Endothelial cell (in vitro differentiated cells): ENCODE measurements at regions not wholly inside any gene's neighbourhood (a gene's known extent, or its start where the extent isn't known, plus 50 kb on each side); places are given as distances from the start of the nearest gene placed in this dataset.
"Not testable (repeated sequence)": the region's sequence is repeated elsewhere in the genome, so short reads cannot be mapped to it uniquely, and the experiment has no call there.

ENCODE experiments used
- DNase-seq: peaks from one replicate; pipeline ENCODE4 v3.0.0; 2021; ENCODE audit warnings: low spot score
- H3K27ac Mint-ChIP-seq: one replicate; pipeline ENCODE4 v1.8.0; 2021; ENCODE audit warnings: mixed read lengths, inconsistent platforms; ENCODE audit not compliant: unreplicated experiment
- H3K27me3 Mint-ChIP-seq: one replicate; pipeline ENCODE4 v1.8.0; 2021; ENCODE audit warnings: mild to moderate bottlenecking, moderate library complexity, mixed read lengths, inconsistent platforms; ENCODE audit not compliant: unreplicated experiment
- H3K36me3 Mint-ChIP-seq: one replicate; pipeline ENCODE4 v1.8.0; 2021; ENCODE audit warnings: mild to moderate bottlenecking, low read depth, mixed read lengths, inconsistent platforms; ENCODE audit not compliant: unreplicated experiment
- H3K4me1 Mint-ChIP-seq: one replicate; pipeline ENCODE4 v1.8.0; 2021; ENCODE audit warnings: mild to moderate bottlenecking, mixed read lengths, inconsistent platforms; ENCODE audit not compliant: unreplicated experiment
- H3K4me3 Mint-ChIP-seq: one replicate; pipeline ENCODE4 v1.8.0; 2021; ENCODE audit warnings: mild to moderate bottlenecking, mixed read lengths, inconsistent platforms; ENCODE audit not compliant: unreplicated experiment
- H3K9me3 Mint-ChIP-seq: one replicate; pipeline ENCODE4 v1.8.0; 2021; ENCODE audit warnings: mixed read lengths, inconsistent platforms; ENCODE audit not compliant: unreplicated experiment
- TF ChIP-seq, protein P1 (sequence below): fragments of 200-600 bp; sonication (generic); IDR thresholded peaks from one replicate; pipeline ENCODE4 v1.5.0; 2021; ENCODE audit warnings: antibody characterized with exemption; ENCODE audit not compliant: unreplicated experiment

DNA sequence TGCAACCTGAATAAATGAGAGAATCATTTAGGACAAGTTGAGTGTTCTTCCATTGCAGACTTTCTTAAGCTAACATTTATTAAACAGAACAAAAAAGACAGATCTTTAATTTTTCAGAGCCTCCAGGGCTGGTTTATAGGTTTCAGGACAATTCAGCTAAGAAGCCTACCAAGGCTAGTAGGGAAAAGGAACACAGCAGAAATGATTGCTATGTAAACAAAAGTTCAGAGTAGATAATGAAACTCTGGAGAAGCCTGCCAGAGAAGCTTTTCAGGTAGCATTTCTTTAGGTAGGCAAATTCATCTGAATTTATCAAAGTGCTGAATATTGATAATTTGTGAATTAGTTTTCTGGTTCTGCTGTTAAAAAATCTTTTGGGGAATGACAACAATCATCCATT is 264.2 kb downstream of the DEPDC1B start:
- no peak for DNase-seq
- Mint-ChIP-seq H3K9me3 (no peaks in the 10 kb centered on the region), H3K27me3 (peaks cover 1% of the 10 kb centered on the region), H3K4me1 (no peaks in the 10 kb centered on the region), H3K4me3 (no peak overlapping the region), H3K36me3 (no peaks in the 10 kb centered on the region), H3K27ac (no peak overlapping the region)
- TF ChIP-seq, protein P1, sequence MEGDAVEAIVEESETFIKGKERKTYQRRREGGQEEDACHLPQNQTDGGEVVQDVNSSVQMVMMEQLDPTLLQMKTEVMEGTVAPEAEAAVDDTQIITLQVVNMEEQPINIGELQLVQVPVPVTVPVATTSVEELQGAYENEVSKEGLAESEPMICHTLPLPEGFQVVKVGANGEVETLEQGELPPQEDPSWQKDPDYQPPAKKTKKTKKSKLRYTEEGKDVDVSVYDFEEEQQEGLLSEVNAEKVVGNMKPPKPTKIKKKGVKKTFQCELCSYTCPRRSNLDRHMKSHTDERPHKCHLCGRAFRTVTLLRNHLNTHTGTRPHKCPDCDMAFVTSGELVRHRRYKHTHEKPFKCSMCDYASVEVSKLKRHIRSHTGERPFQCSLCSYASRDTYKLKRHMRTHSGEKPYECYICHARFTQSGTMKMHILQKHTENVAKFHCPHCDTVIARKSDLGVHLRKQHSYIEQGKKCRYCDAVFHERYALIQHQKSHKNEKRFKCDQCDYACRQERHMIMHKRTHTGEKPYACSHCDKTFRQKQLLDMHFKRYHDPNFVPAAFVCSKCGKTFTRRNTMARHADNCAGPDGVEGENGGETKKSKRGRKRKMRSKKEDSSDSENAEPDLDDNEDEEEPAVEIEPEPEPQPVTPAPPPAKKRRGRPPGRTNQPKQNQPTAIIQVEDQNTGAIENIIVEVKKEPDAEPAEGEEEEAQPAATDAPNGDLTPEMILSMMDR = no peak

DNA sequence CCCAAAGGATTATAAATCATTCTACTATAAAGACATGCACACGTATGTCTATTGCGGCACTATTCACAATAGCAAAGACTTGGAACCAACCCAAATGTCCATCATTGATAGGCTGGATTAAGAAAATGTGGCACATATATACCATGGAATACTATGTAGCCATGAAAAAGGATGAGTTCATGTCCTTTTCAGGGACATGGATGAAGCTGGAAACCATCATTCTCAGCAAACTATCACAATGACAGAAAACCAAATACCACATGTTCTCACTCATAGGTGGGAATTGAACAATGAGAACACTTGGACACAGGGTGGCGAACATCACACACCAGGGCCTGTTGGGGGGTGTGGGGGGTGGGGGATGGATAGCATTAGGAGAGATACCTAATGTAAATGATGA is 273.8 kb downstream of the DEPDC1B start:
- not testable (repeated sequence) for DNase-seq, H3K4me1 Mint-ChIP-seq, H3K9me3 Mint-ChIP-seq, H3K27ac Mint-ChIP-seq, H3K36me3 Mint-ChIP-seq, H3K27me3 Mint-ChIP-seq, H3K4me3 Mint-ChIP-seq

DNA sequence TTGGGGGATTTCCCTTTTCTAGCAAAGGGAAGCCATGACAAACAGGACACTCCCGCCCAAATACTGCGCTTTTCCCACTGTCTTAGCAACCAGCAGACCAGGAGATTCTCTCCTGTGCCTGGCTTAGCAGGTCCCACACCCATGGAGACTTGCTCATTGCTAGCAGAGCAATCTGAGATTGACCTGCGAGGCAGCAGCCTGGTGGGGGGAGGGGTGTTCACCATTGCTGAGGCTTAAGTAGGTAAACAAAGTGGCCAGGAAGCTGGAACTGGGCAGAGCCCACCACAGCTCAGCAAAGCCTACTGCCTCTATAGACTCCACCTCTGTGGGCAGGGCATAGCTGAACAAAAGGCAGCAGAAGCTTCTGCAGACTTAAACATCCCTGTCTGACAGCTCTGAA is 279.2 kb downstream of the DEPDC1B start:
- DNase-seq, H3K27me3 Mint-ChIP-seq, H3K9me3 Mint-ChIP-seq, H3K4me1 Mint-ChIP-seq, H3K36me3 Mint-ChIP-seq, H3K4me3 Mint-ChIP-seq, H3K27ac Mint-ChIP-seq: not testable (repeated sequence)

DNA sequence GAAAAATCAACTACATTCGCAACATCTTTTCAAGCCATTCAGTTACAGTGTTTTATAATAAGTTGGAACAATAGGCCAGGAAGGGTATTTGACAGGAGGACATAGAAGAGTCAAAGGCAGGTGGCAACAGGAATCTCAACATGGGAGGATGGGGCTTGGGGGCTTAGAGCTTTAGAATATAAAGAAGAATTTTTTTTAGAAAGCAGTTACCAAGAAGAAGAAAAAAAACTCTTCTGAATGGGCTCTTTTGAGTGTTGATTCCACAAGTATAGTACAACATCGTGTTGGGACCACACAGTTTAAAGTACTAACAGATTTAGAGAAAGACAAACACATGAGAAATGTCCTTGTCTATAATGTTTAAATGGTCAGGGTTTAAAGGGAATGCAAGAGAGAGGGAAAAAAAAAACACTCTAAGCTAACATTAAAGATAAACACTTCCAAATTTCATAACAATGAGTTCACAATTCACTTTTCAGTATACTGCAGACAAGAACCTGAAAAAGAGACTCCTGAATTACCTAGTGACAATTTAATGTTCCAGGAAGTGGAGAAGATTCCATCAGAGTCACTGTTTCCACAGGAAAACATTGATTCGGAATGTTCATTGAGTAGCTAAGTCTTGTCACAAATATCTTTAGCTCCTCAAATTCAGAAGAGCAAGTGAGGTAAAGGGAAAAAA is 282.3 kb downstream of the DEPDC1B start:
- Mint-ChIP-seq H3K4me1 (peaks cover 7% of the 10 kb centered on the region), H3K27me3 (no peaks in the 10 kb centered on the region), H3K27ac (peak overlapping the region; percentile 7), H3K36me3 (peaks cover 4% of the 10 kb centered on the region), H3K4me3 (no peak overlapping the region), H3K9me3 (no peaks in the 10 kb centered on the region)
- DNase-seq = no peak
- TF ChIP-seq, protein P1 = no peak

DNA sequence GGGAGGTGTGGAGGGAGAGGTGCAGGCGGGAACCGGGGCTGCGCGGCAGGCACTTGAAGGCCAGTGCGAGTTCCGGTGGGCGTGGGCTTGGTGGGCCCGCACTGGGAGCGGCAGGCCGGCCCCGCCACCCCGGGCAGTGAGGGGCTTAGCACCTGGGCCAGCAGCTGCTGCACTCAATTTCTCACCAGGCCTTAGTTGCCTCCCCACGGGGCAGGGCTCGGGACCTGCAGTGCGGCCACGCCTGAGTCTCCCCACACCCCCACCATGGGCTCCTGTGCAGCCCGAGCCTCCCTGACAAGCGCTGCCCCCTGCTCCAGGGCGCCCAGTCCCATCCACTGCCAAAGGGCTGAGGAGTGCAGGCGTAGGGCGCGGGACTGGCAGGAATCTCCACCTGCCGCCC is 284.5 kb downstream of the DEPDC1B start:
- DNase-seq = no peak
- Mint-ChIP-seq H3K9me3 (no peaks in the 10 kb centered on the region), H3K36me3 (peaks cover 4% of the 10 kb centered on the region), H3K27ac (no peak overlapping the region), H3K27me3 (no peaks in the 10 kb centered on the region), H3K4me3 (no peak overlapping the region), H3K4me1 (peaks cover 7% of the 10 kb centered on the region)
- TF ChIP-seq, protein P1 = no peak

DNA sequence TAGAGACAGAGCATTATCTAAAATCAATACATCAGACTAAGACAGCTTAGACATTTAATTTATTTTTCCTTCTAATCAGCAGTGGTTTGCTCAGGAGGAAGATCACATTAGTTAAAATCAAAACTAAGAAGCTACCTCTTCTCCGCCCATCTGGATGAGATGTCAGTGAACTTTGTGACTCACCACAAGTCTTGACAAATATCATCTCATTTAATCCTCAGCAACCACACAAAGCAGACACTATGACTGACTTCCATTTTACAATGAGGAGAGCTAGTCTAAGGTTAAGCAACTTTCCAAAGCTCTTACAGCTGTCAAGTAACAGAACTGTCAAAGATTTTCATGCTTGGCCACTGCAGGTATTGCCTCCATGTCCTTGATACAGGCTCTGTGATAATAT is 289.5 kb downstream of the DEPDC1B start:
- no peaks in the 10 kb centered on the region for H3K27me3 Mint-ChIP-seq
- H3K9me3 Mint-ChIP-seq = no peaks in the 10 kb centered on the region
- no peak for DNase-seq
- no peaks in the 10 kb centered on the region for H3K4me1 Mint-ChIP-seq
- TF ChIP-seq, protein P1 = no peak
- H3K27ac Mint-ChIP-seq = no peak overlapping the region
- no peak overlapping the region for H3K4me3 Mint-ChIP-seq
- no peaks in the 10 kb centered on the region for H3K36me3 Mint-ChIP-seq
